Retinal pigment epithelial cell (primary cell): ENCODE measurements at regions not wholly inside any gene's neighbourhood (a gene's known extent, or its start where the extent isn't known, plus 50 kb on each side); places are given as distances from the start of the nearest gene placed in this dataset.

Source experiments
- DNase-seq: peaks from one replicate; pipeline ENCODE4 v3.0.0-alpha.2; 2010; ENCODE audit warnings: low read depth
- H3K4me3 ChIP-seq: 2 replicates; pipeline ENCODE4 v1.5.1; 2011; ENCODE audit warnings: mild to moderate bottlenecking, low read length, control low read depth, moderate library complexity
- TF ChIP-seq, protein P1 (sequence below): conservative IDR thresholded peaks from 2 replicates; pipeline ENCODE4 v1.5.1; 2011; ENCODE audit warnings: low read depth, low read length, control low read depth, inconsistent platforms

DNA sequence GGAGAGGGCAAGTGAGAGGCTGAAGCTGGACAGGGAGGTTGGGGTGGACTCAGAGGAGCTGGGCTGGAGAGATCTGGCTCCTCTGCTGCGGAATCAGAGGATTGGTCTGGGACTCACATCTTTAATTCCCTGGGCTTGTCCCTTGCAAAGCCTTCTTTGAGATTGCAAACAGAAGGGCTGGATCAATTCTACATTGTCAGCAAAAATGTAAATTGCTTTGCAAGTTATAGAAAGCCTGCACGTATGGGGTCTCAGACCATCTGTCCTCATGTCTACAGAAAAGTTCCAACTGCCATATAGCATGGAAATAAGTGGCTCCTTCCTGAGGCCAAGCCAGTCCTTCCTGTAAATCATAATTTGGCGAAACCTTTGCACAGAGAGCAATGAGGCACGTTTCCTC, 449.6 kb downstream of the UBE2NL start:
- DNase-seq = no peak
- no peak overlapping the region for H3K4me3 ChIP-seq
- TF ChIP-seq, protein P1, sequence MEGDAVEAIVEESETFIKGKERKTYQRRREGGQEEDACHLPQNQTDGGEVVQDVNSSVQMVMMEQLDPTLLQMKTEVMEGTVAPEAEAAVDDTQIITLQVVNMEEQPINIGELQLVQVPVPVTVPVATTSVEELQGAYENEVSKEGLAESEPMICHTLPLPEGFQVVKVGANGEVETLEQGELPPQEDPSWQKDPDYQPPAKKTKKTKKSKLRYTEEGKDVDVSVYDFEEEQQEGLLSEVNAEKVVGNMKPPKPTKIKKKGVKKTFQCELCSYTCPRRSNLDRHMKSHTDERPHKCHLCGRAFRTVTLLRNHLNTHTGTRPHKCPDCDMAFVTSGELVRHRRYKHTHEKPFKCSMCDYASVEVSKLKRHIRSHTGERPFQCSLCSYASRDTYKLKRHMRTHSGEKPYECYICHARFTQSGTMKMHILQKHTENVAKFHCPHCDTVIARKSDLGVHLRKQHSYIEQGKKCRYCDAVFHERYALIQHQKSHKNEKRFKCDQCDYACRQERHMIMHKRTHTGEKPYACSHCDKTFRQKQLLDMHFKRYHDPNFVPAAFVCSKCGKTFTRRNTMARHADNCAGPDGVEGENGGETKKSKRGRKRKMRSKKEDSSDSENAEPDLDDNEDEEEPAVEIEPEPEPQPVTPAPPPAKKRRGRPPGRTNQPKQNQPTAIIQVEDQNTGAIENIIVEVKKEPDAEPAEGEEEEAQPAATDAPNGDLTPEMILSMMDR = no peak

DNA sequence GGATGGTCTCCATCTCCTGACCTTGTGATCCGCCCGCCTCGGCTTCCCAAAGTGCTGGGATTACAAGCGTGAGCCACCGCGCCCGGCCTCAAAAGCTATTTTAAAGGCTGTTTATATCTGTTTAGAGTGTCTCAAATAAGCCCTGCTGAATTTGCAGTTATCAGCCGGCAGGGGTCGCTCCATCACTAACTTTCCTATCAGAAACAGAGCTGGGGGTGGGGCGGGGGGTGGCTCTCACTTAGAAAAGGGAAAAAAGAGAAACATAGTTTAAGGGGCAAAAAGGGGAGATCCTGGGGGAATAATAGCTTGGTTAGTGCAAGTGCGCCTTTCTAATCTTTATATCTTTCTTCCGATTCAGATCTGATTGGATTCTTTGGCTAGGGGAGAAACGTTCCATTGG, 450.7 kb downstream of the UBE2NL start:
- no peak for DNase-seq
- TF ChIP-seq, protein P1 = no peak

DNA sequence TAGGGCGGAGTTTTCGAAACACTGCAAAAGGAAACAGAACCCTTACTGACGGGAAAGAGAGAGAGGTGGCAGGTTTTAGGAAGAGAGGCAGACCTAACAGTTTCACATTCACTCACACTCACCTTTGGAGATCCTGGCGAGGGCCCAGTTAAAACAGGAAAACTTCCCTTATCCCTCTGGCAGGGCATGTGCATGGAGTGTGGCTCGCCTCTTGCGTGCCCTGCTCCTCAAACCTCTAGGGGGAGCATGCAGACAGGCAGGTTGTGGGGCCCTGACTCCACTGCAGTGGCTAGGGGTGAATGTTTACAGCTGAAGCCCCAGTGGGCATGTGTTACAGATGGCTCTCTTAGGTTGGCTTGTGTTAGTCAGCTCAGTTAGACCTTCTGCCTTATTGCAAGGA, 451.5 kb downstream of the UBE2NL start:
- TF ChIP-seq, protein P1 = no peak
- no peak overlapping the region for H3K4me3 ChIP-seq
- no peak for DNase-seq

More for the DNA sequence above, 450.7 kb downstream of the UBE2NL start:
- no peak overlapping the region for H3K4me3 ChIP-seq

DNA sequence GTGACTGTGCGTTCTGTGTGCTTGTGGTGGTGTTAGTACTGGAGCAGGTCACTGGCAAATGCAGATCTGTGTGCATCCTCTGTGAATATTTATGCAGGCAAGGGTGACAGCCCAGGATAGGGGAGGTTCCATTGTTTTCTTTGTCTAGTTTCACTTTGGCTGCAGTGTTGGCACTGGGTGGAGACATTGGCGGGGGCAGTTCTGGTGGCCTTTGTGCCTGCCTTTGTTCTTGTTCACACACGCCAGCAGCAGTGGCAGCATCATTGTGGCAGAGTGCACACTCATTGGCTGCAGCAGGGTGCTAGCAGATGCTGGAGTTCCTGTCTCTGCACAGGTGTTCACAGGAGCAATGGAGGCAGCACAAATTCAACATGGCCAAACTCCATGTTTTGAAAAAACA, 495.3 kb downstream of the UBE2NL start:
- TF ChIP-seq, protein P1 = no peak
- H3K4me3 ChIP-seq = no peak overlapping the region
- no peak for DNase-seq

DNA sequence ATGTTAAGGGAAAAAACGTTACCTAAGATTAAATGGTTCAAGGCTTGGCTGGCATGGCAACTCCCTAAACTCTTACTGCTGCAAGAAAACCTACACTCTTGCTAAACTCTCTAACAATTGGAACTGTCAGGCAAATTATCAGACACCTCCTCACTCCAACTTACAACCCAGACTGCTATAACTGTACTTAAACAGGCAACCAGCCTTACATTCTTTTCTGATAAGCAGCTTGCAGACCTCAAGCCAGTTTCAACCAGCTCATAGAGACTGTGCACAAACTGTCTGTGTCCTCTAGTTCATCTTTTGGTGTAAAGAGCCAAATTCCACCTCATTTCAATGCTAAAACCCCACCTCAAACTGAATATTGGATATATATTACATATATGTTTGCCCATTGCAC, 504.9 kb downstream of the UBE2NL start:
- DNase-seq = no peak
- no peak overlapping the region for H3K4me3 ChIP-seq
- TF ChIP-seq, protein P1 = no peak
